NCI-H510A (cell line): ENCODE measurements at regions not wholly inside any gene's neighbourhood (a gene's known extent, or its start where the extent isn't known, plus 50 kb on each side); places are given as distances from the start of the nearest gene placed in this dataset.
"Not testable (repeated sequence)": the region's sequence is repeated elsewhere in the genome, so short reads cannot be mapped to it uniquely, and the experiment has no call there.

Experiments used
- DNase-seq: peaks from one replicate; lab custom pipeline; 2025; lab: John Stamatoyannopoulos, UW

GRCh38 chr1:221575605-221576004 is 166.3 kb downstream of the DUSP10 start:
- DNase-seq, result no peak

GRCh38 chr1:221576268-221576667 is 165.6 kb downstream of the DUSP10 start:
- DNase-seq, result no peak

- DNase-seq, result no peak
Observed at GRCh38 chr1:221583465-221583864, 158.4 kb downstream of the DUSP10 start.

GRCh38 chr1:221587013-221587412 is 154.9 kb downstream of the DUSP10 start:
- DNase-seq, result not testable (repeated sequence)

GRCh38 chr1:221591250-221591649 is 150.6 kb downstream of the DUSP10 start:
- not testable (repeated sequence) for DNase-seq

GRCh38 chr1:221594576-221594975 is 147.3 kb downstream of the DUSP10 start:
- DNase-seq, result no peak

GRCh38 chr1:221598122-221598521 is 143.8 kb downstream of the DUSP10 start:
- no peak for DNase-seq

- DNase-seq, result no peak
Observed at GRCh38 chr1:221601166-221601565, 140.7 kb downstream of the DUSP10 start.

GRCh38 chr1:221602830-221603229 is 139.1 kb downstream of the DUSP10 start:
- DNase-seq, result no peak

- not testable (repeated sequence) for DNase-seq
Observed at GRCh38 chr1:221604390-221604789, 137.5 kb downstream of the DUSP10 start.

- no peak for DNase-seq
Observed at GRCh38 chr1:221604948-221605347, 136.9 kb downstream of the DUSP10 start.

- no peak for DNase-seq
Observed at GRCh38 chr1:221605569-221605968, 136.3 kb downstream of the DUSP10 start.

- no peak for DNase-seq
Observed at GRCh38 chr1:221606256-221606655, 135.6 kb downstream of the DUSP10 start.

GRCh38 chr1:221608835-221609320 is 133.0 kb downstream of the DUSP10 start:
- no peak for DNase-seq

- no peak for DNase-seq
Observed at GRCh38 chr1:221611656-221612046, 130.2 kb downstream of the DUSP10 start.

- DNase-seq, result no peak
Observed at GRCh38 chr1:221612047-221612777, 129.7 kb downstream of the DUSP10 start.

GRCh38 chr1:221620437-221621384 is 121.2 kb downstream of the DUSP10 start:
- no peak for DNase-seq

GRCh38 chr1:221621683-221622082 is 120.2 kb downstream of the DUSP10 start:
- DNase-seq, result no peak

GRCh38 chr1:221622389-221622788 is 119.5 kb downstream of the DUSP10 start:
- DNase-seq, result no peak

GRCh38 chr1:221625026-221625425 is 116.9 kb downstream of the DUSP10 start:
- DNase-seq, result no peak

- no peak for DNase-seq
Observed at GRCh38 chr1:221626041-221626440, 115.8 kb downstream of the DUSP10 start.

- no peak for DNase-seq
Observed at GRCh38 chr1:221630236-221630635, 111.7 kb downstream of the DUSP10 start.

- DNase-seq, result no peak
Observed at GRCh38 chr1:221631556-221631955, 110.3 kb downstream of the DUSP10 start.
